Gastroesophageal sphincter (tissue), 3 donors: ENCODE measurements at regions not wholly inside any gene's neighbourhood (a gene's known extent, or its start where the extent isn't known, plus 50 kb on each side); places are given as distances from the start of the nearest gene placed in this dataset.

ENCODE experiments used
- CTCF ChIP-seq, 4 experiments: fragments of 200-600 bp in 2 of 4; fragments of 450-650 bp in 2 of 4; sonication (generic) in 1 of 4; IDR thresholded peaks; one replicate each; pipeline ENCODE4 v1.5.1; 2017 to 2019; ENCODE audit warnings: antibody characterized with exemption in 4 of 4, mild to moderate bottlenecking in 2 of 4, moderate library complexity in 2 of 4
- POLR2A ChIP-seq, 2 donors: fragments of 450-650 bp; IDR thresholded peaks; one replicate each; pipeline ENCODE4 v1.6.1; 2017; ENCODE audit warnings: antibody characterized with exemption in 2 of 2, mild to moderate bottlenecking in 2 of 2, moderate library complexity in 1 of 2

- no peak for TF ChIP-seq CTCF (IDR thresholded peaks at IDR 0.05)
- no peak for TF ChIP-seq POLR2A (IDR thresholded peaks at IDR 0.05)
Observed at GRCh38 chr2:23073056-23073455, 311.9 kb upstream of the KLHL29 start.
